ENCODE measurements at regions not wholly inside any gene's neighbourhood (a gene's known extent, or its start where the extent isn't known, plus 50 kb on each side); places are given as distances from the start of the nearest gene placed in this dataset.

DNA sequence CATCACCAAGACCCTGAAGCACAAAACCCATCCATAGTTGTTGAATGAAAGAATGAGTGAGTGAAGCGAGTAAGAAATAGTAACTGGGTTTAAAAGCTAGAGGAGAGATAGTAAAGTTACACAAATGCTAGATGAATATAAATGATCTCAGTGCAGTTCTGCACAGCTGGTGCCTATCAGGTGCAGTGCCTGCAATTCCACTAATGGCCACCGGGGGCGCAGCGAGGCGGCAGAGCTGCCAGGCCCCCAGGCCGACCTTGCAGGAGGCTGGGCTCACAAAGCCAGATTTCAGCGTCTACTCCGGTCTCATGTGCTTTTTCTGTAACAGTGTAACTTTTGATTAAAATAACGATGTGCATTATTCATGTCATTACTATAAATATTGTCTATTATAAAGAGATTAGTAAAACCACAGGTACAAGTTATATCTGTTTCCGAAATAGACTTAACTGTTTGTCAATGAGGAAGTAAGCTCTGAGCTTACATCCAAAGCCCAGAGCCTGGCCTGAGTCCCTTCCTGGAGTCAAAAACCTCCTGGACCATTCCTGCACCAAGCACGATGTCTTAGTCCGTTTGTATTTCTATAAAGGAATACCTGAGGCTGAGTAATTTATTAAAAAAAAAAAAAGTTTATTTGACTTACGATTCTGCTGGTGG is 477.6 kb downstream of the NPHP4 start:
- DNase-seq: peak; percentile 27

DNA sequence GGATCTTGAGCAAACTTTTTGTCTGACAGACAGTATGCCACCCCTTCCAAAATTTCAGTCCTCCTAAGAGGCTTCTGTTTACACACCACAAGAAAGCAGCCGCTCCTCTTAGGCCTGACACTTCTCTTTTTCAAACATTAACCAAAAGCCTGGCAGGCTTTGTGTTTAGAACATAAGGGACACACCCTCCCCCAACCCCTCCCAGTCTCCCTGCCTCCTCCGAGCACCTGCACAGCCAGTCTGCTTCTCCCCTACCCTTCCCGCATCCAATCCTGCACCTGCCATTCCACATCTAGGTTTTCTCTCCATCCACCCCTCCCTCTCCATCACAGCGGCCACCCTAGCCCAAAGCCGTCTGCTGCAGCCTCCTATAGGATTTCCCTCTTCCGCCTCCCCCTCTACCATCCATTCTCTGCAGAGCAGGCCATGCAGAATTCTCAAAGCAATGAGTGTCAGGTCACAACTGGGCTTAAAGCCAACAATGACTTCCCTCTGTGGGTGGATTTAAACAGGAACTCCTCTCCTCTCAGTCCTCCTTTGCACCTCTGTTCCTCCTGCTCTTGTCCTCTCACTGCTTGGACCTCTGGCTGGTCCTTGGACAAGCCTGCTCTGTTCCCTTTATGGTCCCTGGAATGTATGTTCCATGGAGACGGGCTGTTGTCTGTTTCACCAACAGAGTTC is 478.2 kb downstream of the NPHP4 start:
- no peak for DNase-seq

- DNase-seq: no peak
Observed at GRCh38 chr1:5513179-5513578, 479.0 kb downstream of the NPHP4 start.

GRCh38 chr1:5511381-5512097 is 480.7 kb downstream of the NPHP4 start:
- DNase-seq: no peak

- DNase-seq: peak; percentile 32
Observed at GRCh38 chr1:5509664-5510452, 482.4 kb downstream of the NPHP4 start.

GRCh38 chr1:5508669-5509330 is 483.4 kb downstream of the NPHP4 start:
- DNase-seq: no peak

- no peak for DNase-seq
Observed at GRCh38 chr1:5507340-5507739, 484.9 kb downstream of the NPHP4 start.

GRCh38 chr1:5506634-5507033 is 485.6 kb downstream of the NPHP4 start:
- no peak for DNase-seq

DNA sequence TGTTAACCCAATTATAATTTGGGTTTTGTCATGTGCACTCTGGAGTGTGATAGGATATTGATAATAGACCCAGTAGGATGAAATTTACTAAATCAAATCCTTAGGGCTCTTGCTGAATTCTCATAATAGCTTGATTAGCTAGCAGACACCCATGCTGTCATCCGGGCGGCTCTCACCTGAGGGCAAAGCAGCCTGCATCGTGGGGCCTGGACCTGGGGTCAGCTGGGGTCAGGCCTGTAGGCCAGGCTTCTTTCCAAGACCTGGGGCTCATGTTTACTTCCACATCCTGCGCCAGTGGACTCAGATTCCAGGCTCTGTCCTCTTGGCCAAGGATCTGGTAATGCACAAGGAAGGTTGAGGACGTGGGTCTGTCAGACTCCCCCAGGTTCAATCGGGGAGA is 486.3 kb downstream of the NPHP4 start:
- DNase-seq: no peak

DNA sequence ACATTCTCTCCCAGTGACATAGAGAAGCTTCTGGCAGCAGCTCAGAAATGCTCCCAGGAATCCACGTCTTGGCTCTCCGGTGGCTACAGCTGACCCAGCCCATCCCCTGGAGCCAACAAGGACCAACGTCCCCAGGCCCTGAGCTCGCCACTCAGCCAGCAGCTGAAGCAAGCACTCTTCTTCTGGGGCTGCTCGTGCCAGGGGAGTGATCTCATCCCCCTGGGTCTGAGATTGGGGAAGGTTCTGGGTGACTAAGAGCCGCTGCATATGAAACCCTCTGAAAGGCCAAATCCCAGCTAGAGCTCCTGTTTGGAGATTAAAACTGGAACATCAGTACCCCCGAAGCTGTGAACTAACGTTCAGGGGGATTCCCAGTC is 487.9 kb downstream of the NPHP4 start:
- DNase-seq: no peak

DNA sequence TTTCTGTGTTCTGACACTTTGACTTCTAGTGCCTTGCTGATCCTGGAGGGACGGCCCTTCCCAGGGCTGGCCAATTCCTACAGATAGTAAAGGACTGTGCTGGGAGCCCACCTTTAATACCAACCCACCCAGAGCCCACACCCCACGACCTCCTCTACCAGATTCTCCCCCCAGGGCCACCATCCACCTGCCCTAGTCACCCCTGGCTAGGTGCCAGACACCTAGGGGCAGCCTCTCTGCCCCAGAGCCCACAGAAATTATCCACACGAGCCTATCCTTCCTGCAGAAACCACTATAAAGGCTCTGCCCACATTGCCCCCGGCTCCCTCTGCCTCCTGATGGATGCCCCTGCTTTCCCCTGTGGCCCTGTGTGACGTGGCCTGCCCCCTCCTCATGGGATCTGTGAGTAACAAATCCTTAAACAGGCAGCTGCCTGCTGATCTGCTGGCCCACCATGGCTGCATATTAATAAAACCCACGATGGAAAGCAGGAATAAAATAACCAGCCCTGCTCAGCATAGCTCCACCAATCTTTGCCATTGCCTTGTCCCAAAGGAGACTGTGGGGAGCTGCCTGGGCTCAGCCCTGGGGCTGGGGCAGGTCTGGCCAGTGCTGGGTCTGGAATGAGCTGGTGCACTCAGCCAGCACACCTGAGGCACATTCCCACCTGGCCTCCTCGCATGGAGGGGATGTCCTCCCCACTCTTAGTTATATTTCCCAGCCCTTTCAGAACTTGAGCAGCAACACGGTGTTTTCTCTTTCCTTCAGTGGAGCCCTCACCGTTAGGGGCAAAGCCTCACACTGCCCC is 488.5 kb downstream of the NPHP4 start:
- DNase-seq: no peak

DNA sequence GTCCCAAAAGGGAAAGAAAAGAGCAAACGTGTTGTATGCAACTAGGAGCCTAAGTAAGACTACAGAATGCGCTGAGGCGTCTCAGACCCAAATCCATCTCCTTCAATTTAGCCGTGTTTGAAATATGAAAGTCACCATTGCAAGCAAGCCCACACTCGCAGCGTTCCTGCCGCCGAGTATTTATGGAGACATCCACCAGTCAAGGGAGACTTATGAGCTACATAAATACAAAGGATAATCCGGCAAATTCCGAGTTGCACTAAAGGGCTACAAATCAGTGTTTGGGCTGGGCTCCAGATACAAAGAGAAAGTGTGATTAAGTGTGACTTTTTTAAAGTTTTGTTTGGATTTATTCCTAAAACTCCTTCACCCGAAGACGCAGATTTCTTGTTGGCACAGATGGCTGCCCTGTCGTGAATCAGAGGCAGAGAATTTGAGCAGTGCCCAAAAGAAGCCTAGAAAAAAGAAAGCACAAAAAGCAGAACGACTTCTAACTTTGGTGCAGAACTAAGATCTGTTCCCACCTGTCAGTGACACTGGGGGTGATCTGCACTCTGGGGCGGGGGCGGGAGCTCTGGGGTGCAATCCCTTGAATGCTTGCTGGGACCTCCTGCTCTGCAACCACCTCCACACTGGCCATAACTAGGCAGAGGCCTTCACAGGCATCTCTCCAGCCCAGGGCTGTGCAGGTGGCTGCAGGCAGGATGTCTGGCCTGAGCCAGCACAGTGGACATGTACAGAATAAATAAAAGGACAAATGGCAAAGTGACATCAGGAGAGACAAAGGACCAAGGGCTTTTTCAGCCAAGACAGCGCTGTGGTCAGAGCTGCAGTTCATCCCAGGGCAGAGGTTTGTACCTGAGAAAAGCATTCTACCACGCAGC is 489.7 kb downstream of the NPHP4 start:
- no peak for DNase-seq

DNA sequence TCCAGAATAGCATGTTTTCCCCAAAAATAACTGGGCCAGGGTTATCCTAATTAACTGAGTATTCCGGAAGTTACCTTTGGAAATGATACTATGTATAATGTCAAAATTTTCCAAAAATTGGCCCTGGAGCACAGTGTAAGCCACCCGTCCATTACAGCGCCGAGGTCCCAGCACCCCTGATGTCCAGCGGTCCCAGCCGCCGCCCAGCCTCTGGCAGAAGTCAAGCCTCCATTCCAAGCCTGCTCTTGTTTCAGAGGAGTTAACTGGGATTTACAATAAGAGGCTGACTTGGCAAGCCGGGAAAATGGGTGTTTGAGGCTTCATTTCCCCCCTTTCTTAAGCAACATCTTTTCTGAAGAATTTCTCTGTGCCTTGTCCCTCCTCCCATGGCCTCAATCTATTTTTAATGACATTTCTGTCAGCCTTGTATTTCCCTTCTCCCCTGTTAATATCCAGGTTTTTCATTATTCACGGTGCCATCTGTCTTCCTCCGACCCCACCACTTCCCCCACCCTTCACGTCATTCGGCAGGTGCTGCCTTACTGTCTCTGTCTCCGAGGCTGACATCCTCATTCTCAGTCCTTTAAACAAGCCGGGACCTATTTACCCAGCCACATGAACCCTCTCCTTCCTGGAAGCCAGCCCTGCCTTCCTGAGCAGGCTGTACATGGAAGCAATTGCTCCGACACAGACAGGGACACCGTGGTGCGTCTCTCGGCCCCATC is 490.9 kb downstream of the NPHP4 start:
- no peak for DNase-seq

GRCh38 chr1:5500541-5500940 is 491.7 kb downstream of the NPHP4 start:
- DNase-seq: no peak

- DNase-seq: no peak
Observed at GRCh38 chr1:5497503-5497902, 494.7 kb downstream of the NPHP4 start.

DNA sequence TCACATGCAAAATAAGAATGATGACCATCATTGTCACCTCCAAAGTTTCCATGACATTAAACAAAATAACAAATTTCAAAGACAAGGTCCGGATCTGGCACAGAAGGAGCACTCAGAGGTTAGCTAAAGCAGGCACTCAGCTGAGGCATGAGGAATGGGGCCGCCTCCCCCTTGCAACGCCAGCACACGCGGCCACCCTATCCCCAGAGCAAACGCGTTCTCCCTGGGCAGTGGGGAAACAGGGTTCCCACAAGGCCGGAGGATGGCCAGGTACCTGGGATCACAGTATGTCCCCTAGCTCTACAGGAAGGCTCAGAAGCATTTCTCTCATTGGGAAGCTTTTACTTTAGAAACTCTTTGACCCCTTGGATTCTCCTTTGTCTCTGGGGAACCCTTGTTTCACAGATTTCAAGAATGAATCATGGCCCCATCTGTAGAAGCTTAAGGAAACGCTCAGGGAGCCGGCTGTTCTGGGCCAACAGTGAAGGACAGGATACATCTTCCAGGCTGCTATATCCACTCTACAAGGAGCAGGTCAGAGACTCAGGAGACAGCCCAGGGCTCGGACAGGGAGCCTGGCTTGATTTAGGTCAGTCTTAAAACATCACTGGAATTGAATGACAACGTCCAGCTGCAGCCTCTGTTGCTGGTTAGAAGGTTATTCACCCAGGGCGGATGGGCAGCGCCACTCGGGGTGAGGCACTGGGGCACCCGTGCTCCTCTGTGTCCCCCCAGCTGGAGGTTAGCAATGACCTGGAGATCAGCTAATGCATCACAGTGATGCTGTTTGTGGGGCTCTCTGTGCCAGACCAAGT is 496.4 kb downstream of the NPHP4 start:
- DNase-seq: no peak

GRCh38 chr1:5494518-5494917 is 497.7 kb downstream of the NPHP4 start:
- DNase-seq: no peak

- DNase-seq: no peak
Observed at GRCh38 chr1:5493851-5494311, 498.3 kb downstream of the NPHP4 start.

- no peak for DNase-seq
Observed at GRCh38 chr1:5493275-5493674, 498.9 kb downstream of the NPHP4 start.
